SU-DHL-6 (cell line): ENCODE measurements at regions not wholly inside any gene's neighbourhood (a gene's known extent, or its start where the extent isn't known, plus 50 kb on each side); places are given as distances from the start of the nearest gene placed in this dataset.

Experiments
- EZH2phosphoT487 ChIP-seq: fragments of 200-600 bp; sonication (generic), shearing (Covaris generic); conservative IDR thresholded peaks from 2 replicates; pipeline ENCODE4 v1.6.1; 2018; ENCODE audit warnings: mild to moderate bottlenecking, antibody characterized with exemption, low read length, moderate library complexity, mixed read lengths
- TF ChIP-seq, protein P1 (sequence below): fragments of 200-600 bp; sonication (generic); IDR thresholded peaks from one replicate; pipeline ENCODE4 v1.5.1; 2017; ENCODE audit warnings: antibody characterized with exemption, mild to moderate bottlenecking, low read length, moderate library complexity; ENCODE audit not compliant: insufficient read depth, poor library complexity, severe bottlenecking

GRCh38 chr2:145851730-145852129 is 1331.8 kb upstream of the ZEB2 start:
- TF ChIP-seq, protein P1, sequence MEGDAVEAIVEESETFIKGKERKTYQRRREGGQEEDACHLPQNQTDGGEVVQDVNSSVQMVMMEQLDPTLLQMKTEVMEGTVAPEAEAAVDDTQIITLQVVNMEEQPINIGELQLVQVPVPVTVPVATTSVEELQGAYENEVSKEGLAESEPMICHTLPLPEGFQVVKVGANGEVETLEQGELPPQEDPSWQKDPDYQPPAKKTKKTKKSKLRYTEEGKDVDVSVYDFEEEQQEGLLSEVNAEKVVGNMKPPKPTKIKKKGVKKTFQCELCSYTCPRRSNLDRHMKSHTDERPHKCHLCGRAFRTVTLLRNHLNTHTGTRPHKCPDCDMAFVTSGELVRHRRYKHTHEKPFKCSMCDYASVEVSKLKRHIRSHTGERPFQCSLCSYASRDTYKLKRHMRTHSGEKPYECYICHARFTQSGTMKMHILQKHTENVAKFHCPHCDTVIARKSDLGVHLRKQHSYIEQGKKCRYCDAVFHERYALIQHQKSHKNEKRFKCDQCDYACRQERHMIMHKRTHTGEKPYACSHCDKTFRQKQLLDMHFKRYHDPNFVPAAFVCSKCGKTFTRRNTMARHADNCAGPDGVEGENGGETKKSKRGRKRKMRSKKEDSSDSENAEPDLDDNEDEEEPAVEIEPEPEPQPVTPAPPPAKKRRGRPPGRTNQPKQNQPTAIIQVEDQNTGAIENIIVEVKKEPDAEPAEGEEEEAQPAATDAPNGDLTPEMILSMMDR = no peak
- TF ChIP-seq EZH2phosphoT487 = no peak
